GM08714 (cell line): ENCODE measurements at regions not wholly inside any gene's neighbourhood (a gene's known extent, or its start where the extent isn't known, plus 50 kb on each side); places are given as distances from the start of the nearest gene placed in this dataset.

Source experiments
- H3K4me3 ChIP-seq: fragments of 200-500 bp; sonication (Bioruptor generic); 2 replicates; pipeline ENCODE4 v1.5.1; 2014; ENCODE audit warnings: mild to moderate bottlenecking, low read length, inconsistent platforms
- ZNF274 ChIP-seq: IDR thresholded peaks from 2 replicates; pipeline ENCODE4 v1.6.1; 2012; ENCODE audit warnings: mild to moderate bottlenecking, low read depth, low read length

- H3K4me3 ChIP-seq: no peak overlapping the region
- TF ChIP-seq ZNF274: no peak
Observed at GRCh38 chr5:18299166-18299565, 664.9 kb downstream of the TAF11L14 start.

GRCh38 chr5:18305288-18305924, 671.1 kb downstream of the TAF11L14 start:
- no peak for TF ChIP-seq ZNF274
- H3K4me3 ChIP-seq: no peak overlapping the region

- TF ChIP-seq ZNF274: no peak
- H3K4me3 ChIP-seq: no peak overlapping the region
Observed at GRCh38 chr5:18311266-18311665, 677.0 kb downstream of the TAF11L14 start.

- no peak for TF ChIP-seq ZNF274
- H3K4me3 ChIP-seq: no peak overlapping the region
Observed at GRCh38 chr5:18312016-18312415, 677.8 kb downstream of the TAF11L14 start.

GRCh38 chr5:18314192-18314778, 680.0 kb downstream of the TAF11L14 start:
- H3K4me3 ChIP-seq: no peak overlapping the region
- TF ChIP-seq ZNF274: no peak

- no peak for TF ChIP-seq ZNF274
- no peak overlapping the region for H3K4me3 ChIP-seq
Observed at GRCh38 chr5:18321262-18321942, 687.1 kb downstream of the TAF11L14 start.

GRCh38 chr5:18323891-18324290, 689.6 kb downstream of the TAF11L14 start:
- H3K4me3 ChIP-seq: no peak overlapping the region

GRCh38 chr5:18325431-18325830, 691.2 kb downstream of the TAF11L14 start:
- TF ChIP-seq ZNF274: no peak
- H3K4me3 ChIP-seq: no peak overlapping the region

More at GRCh38 chr5:18323891-18324290, 689.6 kb downstream of the TAF11L14 start:
- no peak for TF ChIP-seq ZNF274

- no peak for TF ChIP-seq ZNF274
- no peak overlapping the region for H3K4me3 ChIP-seq
Observed at GRCh38 chr5:18329328-18329727, 695.1 kb downstream of the TAF11L14 start.

GRCh38 chr5:18333841-18334240, 699.6 kb downstream of the TAF11L14 start:
- no peak for TF ChIP-seq ZNF274

GRCh38 chr5:18334949-18335348, 700.7 kb downstream of the TAF11L14 start:
- no peak for TF ChIP-seq ZNF274
- no peak overlapping the region for H3K4me3 ChIP-seq

More at GRCh38 chr5:18333841-18334240, 699.6 kb downstream of the TAF11L14 start:
- H3K4me3 ChIP-seq: no peak overlapping the region

GRCh38 chr5:18354828-18355227, 720.6 kb downstream of the TAF11L14 start:
- no peak overlapping the region for H3K4me3 ChIP-seq
- no peak for TF ChIP-seq ZNF274

- TF ChIP-seq ZNF274: no peak
- H3K4me3 ChIP-seq: no peak overlapping the region
Observed at GRCh38 chr5:18357486-18357885, 723.2 kb downstream of the TAF11L14 start.

GRCh38 chr5:18366234-18366633, 732.0 kb downstream of the TAF11L14 start:
- TF ChIP-seq ZNF274: no peak
- no peak overlapping the region for H3K4me3 ChIP-seq

GRCh38 chr5:18370531-18370930, 736.3 kb downstream of the TAF11L14 start:
- no peak for TF ChIP-seq ZNF274
- no peak overlapping the region for H3K4me3 ChIP-seq
